GM18519 (cell line): ENCODE measurements at regions not wholly inside any gene's neighbourhood (a gene's known extent, or its start where the extent isn't known, plus 50 kb on each side); places are given as distances from the start of the nearest gene placed in this dataset.
"Not testable (repeated sequence)": the region's sequence is repeated elsewhere in the genome, so short reads cannot be mapped to it uniquely, and the experiment has no call there.

Source experiments
- ATAC-seq: cut with Tn5 transposase; IDR thresholded peaks from one replicate; pipeline ENCODE4 v1.9.1; 2021; ENCODE audit warnings: mild to moderate bottlenecking, moderate library complexity; ENCODE audit not compliant: unreplicated experiment, low FRiP score

DNA sequence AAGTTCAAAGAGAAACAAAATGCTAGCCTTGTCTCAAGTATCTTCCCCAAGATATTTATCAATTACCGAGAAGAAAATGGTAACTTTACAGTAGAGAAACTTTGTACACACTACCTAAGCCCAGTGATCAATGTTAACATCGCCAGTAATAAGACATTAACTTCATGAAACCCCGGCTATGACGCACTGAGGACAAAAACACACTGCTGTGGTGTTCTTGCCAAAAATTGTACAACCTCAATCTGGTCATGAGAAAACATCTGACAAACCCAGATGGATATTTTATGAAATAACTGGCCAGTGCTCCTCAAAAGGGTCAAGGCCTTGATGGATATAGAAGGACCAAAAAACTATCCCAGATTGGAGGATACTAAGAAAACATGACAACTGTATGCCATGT lies 85.5 kb upstream of the DTNBP1 start:
- ATAC-seq = no peak

DNA sequence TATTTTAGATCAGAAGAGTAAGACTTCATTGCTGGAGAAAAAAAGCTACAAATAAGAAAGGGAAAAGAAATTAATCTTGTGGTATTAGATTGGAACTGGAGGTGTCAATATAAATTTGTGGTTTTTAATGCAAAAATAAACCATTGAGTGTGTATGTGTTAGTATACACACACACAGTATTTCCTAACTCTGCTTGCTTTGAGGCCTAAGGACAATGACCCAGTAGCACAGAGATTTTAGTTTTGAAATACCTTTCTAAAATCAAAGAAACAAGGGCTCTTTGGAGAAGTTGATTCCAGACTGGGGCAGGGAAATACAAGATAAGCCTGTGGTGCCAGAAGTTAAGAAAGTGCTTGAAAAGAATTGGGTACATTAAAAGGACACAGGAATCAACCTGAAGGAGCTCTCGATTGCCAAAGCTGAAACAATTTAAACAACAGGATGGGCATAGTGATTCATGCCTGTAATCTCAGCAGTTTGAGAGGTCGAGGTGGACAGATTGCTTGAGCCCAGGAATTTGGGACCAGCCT lies 84.6 kb upstream of the DTNBP1 start:
- ATAC-seq = no peak

DNA sequence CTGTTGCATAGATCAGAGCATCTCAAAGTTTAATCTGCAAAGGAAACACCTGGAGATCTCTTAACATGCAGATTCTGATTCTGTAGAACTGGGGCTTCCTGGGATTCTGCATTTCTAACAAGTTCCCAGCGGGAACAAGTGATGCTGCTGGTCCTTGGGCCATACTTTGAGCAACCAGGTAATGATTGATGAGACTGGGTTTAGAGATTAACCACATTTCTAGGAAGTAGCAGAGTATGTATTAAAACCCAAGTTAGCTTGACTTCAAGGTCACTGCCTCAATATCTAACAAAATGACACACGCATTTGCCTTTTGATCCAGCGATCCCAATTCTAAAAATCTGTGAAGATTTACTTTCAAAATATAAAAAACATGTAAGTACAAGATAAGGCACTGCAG lies 83.0 kb upstream of the DTNBP1 start:
- ATAC-seq = no peak

DNA sequence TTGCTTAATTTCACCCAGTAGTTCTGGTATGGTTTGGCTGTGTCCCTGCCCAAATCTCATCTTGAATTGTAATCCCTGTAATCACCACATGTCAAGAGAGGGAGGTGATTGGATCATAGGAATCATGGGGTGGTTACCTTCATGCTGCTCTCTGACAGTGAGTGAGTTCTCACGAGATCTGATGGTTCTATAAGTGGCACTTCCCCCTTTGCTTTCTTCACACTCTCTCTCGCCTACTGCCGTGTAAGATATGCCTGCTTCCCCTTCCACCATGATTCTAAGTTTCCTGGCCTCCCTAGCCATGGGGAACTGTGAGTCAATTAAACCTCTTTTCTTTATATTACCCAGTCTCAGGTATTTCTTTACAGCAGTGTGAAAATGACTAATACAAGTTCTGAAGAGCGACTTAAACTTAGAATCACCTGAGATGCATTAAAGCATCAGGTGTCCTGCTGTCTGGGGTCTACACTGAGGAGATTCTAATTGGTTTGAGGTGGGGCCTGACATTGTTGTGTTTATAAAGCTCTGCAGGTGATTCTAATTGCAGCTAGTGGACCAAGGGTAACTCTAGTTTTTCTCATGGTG lies 82.1 kb upstream of the DTNBP1 start:
- ATAC-seq = no peak

DNA sequence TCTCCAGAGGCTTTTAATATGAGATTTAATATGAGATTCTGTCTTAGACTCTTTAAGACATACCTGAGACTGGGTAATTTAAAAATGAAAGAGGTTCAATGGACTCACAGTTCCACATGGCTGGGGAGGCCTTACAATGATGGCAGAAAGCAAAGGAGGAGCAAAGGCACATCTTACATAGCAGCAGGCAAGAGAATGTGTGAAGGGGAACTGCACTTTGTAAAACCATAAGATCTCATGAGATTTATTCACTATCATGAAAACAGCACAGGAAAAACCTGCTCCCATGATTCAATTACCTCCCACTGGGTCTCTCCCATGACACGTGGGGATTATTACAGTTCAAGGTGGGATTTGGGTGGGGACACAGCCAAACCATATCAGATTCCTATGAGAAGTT lies 79.2 kb upstream of the DTNBP1 start:
- ATAC-seq = not testable (repeated sequence)

DNA sequence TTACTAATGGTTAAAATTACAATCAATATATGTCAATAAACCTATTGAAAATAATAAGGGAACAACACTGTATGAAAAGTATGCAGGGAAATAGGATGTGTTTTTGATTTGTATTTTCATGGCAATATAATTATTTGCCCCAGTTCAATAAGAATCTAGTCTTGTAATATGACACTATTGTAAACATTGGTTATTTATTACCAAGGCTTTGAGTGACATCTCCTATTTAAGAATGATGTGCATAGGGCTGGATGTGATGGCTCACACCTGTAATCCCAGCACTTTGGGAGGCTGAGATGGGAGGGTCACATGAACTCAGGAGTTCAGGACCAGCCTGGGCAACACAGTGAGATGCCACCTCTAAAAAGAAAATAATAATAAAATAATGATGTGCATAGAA lies 78.6 kb upstream of the DTNBP1 start:
- no peak for ATAC-seq

DNA sequence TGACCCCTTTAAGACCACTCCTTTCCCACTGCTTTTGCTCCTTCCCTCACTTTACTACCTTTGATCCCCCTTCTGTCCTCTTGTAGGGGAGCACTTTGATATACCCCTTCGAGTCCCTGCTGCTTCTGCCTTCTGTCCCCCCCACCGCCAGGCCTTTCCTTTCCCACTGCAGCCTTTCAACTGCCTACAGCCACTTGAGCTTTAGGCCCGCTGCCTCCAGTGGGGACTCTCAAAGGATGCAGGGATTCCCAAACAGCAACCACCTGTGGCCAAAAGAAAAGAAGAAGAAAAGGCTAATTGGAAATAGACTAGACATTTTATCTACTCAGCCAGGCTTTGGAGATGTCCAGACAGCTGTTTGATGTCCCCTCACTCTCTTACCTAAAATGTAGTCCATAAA lies 77.0 kb upstream of the DTNBP1 start:
- ATAC-seq = no peak

DNA sequence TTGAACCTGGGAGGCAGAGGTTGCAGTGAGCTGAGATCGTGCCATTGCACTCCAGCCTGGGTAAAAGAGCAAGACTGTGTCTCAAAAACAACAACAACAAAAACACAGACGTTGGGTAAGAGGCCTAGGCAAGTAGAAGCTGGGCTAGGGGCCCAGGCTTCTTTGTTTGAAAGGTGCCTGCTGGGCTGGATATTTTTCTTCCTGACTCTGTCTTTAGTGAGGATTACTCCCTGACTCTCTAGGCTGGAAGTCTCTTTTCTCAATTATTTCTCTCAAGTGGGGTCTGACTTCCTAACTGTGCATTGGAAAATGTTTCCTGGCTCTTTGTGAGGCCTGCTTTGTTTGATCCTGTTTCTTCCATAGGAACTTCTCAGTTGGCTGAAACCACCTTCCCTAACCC lies 76.5 kb upstream of the DTNBP1 start:
- ATAC-seq = no peak

DNA sequence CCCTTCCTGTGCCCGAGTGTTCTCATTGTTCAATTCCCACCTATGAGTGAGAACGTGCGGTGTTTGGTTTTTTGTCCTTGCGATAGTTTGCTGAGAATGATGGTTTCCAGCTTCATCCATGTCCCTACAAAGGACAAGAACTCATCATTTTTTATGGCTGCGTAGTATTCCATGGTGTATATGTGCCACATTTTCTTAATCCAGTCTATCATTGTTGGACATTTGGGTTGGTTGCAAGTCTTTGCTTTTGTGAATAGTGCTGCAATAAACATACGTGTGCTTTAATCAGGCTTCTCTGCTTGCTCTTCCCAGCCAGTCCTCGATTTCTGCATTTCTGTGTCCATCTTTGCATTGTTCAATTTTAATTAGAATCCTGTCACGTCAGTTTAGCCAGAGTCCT lies 75.4 kb upstream of the DTNBP1 start:
- ATAC-seq = not testable (repeated sequence)

DNA sequence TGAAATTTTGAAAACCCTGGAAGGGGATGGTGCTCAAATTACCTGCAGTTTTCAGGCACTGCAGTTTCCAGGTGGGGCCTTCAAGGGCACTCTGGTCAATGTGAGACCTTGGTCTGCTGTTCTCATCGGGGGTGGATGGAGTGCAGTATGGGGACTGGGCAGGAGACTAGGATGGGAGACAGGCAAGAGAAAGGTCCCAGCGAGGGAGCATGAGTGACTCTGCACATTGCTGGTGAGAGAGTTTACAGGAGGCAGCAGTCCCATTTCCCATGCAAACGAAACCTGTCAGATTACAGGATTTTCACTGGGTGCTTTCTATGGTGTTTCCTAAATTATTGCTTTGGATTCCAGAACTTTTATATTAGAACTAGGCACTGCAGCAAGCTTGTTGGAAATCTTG lies 73.5 kb upstream of the DTNBP1 start:
- ATAC-seq = no peak

DNA sequence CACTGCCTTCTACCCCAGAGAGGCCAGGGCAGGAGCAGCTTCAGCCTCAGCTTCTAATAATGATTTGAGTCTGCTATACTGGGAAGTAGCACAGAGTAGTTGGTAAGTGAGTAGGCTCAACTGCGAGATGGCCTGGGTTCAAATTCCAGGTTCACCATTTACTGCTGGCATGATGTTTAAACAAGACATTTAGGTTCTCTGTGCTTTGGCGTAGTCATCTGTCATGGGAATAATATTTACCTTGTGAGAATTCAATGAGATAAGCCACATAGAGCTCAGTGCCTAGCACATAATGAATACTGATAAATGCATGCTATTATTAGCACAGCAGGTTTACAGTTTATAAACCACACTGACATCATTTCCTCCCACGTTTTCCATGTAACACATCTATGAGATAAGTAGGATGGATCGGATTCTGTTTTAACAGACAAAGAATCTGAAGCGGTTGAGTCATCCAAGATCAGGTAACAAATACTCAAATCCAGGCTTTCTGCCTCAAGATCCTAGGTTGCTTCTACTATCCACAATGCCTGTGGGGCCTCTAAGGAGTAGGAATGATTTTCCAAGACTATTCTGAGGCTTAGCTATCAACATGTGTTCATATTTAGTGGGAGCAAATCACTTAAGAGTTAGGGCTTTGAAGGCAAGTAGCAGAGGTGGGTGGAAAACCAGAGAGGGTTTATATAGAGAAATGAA lies 72.9 kb upstream of the DTNBP1 start:
- no peak for ATAC-seq

DNA sequence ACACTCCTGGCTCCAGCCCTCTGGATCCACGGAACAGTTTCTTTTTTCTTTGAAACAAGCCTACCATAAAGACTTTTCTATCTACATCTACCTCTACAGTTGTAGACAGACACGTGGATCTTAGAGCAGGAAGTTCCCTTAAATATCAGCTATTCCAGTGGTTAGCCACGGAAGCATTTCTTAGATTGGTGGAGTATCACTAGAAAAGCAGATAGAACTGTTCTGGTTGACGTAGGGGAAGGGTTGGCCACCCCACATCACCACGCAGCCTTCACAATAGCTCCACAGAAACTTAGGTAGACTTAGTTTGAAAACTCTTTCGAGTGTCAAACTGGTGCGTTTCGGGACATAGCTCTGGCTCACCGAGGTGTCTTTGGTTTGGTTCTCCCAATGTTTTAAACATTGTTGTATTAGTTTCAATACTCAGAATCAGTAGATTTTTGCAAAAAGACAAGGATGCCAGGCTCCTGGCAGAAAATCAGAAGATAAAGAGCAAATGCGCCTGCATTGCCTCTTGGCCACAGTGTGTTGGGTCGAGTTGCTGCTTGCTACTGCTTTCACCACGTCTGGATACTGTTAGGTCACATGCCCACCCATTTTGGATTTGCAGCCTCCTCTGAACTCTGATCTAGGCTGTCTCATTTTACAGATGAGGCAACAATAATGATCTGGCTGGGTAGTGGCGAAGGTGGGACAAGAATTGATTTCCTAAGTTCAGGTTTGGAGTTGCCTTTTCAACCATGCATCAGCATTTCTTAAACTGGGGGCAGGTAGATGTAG lies 71.5 kb upstream of the DTNBP1 start:
- no peak for ATAC-seq

DNA sequence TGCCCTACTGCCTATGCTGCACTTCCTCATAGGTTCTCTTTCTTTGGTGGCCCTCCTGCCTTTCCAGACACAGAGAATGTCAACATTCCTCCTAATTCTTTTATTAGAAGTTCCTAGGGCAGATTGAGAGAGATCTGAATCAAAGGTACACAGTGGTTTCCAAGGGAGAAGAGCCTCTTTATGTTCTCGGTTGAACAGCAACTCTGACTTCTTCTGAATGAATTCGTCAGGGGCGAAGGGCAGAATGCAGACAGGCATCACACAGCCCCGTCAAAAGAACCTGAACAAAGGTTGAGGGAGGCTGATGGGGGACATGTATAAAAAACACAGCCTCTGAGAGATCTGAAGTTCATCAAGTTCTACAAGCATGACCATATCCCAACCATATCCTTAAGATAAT lies 68.1 kb upstream of the DTNBP1 start:
- no peak for ATAC-seq

DNA sequence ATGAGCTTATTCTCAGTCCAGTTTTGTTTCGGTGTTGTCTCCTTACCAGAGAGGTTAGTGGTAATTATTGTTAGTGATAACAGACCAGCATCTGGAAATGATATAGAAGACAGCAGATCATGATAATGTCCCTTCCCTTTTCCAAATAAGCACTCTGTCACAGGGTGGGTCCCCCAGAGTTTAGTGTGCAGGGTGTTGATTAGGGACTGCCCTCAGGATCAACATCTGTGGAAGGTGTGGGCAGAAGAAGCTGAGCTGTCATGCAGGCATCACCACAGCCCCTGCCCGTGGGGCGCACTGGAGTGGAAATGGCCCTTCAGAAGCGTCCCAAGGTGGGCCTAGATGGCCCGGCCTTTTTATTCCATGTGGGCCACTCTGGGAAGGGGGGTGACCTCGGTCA lies 67.6 kb upstream of the DTNBP1 start:
- ATAC-seq = no peak

DNA sequence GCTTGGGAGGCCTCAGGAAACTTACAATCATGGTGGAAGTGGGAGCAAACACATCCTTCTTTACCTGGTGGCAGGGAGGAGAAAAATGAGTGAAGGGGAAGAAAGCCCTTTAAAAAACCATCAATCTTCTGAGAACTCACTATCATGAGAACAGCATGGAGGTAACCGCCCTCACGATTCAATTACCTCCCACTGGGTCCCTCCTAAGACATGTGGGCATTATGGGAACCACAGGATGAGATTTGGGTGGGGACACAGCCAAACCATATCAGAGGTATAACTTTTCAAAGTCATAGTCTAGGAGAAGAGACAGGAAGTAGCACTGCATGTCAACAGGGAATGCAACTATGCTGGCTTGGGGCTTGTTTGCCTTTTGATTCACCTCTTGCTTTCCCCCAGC lies 59.9 kb upstream of the DTNBP1 start:
- ATAC-seq = no peak

DNA sequence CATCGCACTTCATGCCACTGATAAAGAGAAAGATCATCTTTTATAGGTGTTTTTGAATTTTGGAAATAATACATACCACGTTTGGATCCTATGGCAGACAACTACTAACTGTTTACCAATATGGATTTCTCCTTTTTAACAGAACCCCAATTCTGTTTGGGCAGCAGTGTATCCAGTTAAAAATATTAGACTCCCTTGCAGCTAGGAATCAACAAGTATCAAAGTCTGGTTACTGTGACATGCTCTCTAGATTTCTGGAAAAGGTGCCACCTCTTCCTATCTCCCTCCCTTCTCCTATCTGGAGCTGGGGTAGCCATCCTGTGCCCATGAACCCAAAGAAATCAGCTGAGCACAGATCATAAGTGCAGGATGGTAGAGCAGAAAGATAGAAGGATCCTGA lies 54.1 kb upstream of the DTNBP1 start:
- no peak for ATAC-seq

DNA sequence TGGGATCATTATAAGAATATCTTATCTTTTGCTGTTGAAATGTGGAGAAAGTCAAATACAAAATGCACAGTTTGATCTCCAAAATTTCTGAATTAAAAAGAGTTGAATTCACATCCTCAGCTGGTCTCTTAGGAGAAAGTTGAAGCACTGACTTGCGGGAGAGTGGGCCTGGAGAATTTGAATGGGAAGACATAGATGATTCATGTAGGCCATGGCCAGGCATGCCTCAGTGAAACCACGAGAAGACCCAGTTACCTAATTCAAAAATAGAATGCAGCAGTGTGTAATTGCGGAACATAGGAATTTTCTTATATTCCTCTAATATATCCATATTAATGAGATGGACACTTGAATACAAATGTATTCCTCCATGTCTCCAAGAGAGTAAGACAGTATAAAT lies 53.0 kb upstream of the DTNBP1 start:
- no peak for ATAC-seq

DNA sequence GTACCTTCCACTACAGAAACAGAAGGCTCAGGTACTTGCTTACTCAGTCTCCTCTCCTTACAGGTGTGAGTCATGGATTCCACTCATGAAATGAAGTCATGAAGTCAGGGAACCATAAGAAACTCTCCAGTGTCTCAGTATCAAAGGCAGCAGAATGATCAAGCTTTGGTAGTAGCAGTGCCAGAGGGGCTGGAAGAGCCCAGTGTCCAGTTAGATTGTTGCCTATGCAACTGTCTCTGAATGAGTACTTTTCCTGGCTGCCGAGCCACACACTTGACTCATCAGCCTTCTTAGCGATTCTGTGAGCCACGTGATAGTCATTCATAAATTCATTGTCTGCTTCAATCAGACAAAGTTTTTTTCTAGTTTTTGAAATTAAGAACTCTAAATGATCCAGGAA lies 52.2 kb upstream of the DTNBP1 start:
- no peak for ATAC-seq

DNA sequence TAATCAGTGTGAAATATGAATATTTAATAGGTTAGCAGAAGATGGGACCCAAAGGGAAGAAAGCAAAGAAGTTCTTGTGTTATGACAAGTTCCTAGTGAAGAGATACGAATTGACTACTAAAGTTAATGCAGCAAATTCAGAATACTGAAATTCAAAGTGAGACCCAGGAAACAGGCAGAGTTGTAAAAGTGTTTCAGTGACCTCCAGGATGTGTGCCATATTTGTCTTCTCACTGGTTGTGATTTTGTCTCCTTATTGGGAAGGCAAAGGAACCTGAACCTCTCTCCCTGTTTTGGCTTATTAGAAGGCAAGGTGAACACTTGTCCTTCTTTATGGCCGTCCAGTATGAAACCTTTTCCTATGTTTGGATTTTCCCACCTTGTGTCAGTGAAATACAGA lies 51.8 kb upstream of the DTNBP1 start:
- ATAC-seq = no peak

DNA sequence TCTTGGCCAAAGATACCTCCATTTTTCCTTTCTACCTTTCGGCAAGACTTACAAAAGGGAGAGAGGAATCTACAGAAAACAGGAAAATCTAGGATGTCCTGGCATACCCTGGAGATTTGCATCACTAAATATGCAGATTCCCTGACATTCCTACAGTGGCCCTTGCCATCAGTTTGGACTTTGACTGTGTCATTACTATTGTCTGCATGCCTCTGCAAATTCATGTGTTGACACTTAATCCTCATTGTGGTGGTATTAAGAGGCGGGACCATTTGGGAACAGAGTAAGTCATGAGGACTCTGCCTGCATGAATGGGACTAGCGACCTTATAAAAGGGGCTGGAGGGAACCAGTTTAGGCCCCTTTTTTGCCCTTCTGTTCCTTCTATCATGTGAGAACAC lies 50.5 kb upstream of the DTNBP1 start:
- ATAC-seq = no peak

DNA sequence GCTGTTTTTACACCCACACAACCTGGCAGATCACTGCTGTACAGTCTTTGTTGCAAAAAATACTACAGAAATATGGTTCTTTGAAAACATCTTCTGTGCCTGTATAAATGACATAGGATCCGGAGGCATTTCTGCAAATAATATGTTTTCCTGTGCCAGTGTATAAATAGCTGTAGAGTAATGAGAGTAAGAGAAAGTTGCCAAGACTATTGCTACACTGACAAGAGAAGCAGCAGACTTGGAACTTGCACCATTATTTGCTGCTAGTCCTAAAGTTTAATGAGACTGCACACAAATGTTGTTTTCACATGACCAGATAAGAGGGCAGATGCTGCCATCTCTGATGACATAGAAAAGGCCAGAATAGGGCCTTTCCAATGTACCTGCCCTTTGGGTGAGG lies 50.0 kb upstream of the DTNBP1 start:
- no peak for ATAC-seq
